Right cardiac atrium (tissue), 5 donors: ENCODE measurements at regions not wholly inside any gene's neighbourhood (a gene's known extent, or its start where the extent isn't known, plus 50 kb on each side); places are given as distances from the start of the nearest gene placed in this dataset.

Experiments
- ATAC-seq, 2 donors: fragments of 200-7000 bp; cut with Tn5 transposase; one replicate each; pipeline versions ENCODE4 v1.8.0 to v1.9.1; 2020; ENCODE audit warnings: moderate library complexity in 2 of 2, mild to moderate bottlenecking in 1 of 2
- DNase-seq, 3 donors: peaks; one replicate each; pipeline ENCODE4 v3.0.0-alpha.2; 2020
- H3K27ac ChIP-seq: one replicate; pipeline ENCODE4 v1.5.1; 2013; ENCODE audit warnings: mild to moderate bottlenecking, low read length, control low read depth, moderate library complexity
- H3K27me3 ChIP-seq: one replicate; pipeline ENCODE4 v1.6.1; 2013; ENCODE audit not compliant: control insufficient read depth, insufficient read depth
- H3K4me1 ChIP-seq: one replicate; pipeline ENCODE4 v1.6.1; 2013; ENCODE audit warnings: low read length; ENCODE audit not compliant: control insufficient read depth, insufficient read depth
- H3K4me3 ChIP-seq: one replicate; pipeline ENCODE4 v1.5.1; 2013; ENCODE audit warnings: low read length, control low read depth
- H3K9me3 ChIP-seq: one replicate; pipeline ENCODE4 v1.6.1; 2013; ENCODE audit warnings: low read length; ENCODE audit not compliant: control insufficient read depth
- WGBS: extraction: QIAGEN DNeasy Blood & Tissue Kit; methylation state at CpG from one replicate; pipeline ENCODE4 v1.1.7; 2013; 5-methylcytosine and 5-hydroxymethylcytosine counted together
- intact Hi-C, 4 donors: fragments of 100-400 bp; cut with DNase I; formaldehyde crosslinking; loops; one replicate each; pipeline versions ENCODE4 v1.11.0 to v1.14.0; 2022 to 2023
- donor health status: healthy with polysubstance abuse.
- donor health status: DM: no; HTN: yes; CAD: no.
- donor health status: DM: no; HTN: no; CAD: no.
- donor health status: DM: no; HTN: yes; CAD: no; lungs with severe emphysema.
- donor health status: DM: yes; HTN: yes; CAD: no.

DNA sequence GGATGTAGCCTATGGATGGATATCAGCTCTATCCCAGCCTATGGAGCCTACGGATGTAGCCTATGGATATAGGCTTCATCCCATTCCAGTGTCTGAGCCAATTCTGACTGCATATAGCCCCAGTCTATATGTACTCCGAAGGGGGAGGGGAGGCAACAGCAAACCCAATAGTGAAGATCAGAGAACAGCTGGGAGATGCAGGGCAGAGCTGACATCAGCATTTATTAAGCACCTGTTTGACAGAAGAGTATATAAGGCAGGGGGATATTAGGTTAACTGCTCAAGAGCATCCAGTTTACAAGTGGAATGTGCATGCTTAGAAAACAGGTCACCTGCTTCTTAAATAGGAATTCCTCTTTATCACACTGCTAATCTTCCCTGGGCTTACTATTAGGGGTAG lies 85.2 kb downstream of the TNFAIP3 start:
- no peaks in the 10 kb centered on the region for H3K9me3 ChIP-seq
- H3K27me3 ChIP-seq: no peaks in the 10 kb centered on the region
- WGBS: 88% methylated on average over 2 of the region's 2 CpGs
- H3K4me3 ChIP-seq: no peak overlapping the region
- intact Hi-C loops: no loop called here
- DNase-seq (no peak), ATAC-seq (no peak)
- no peaks in the 10 kb centered on the region for H3K4me1 ChIP-seq
- no peak overlapping the region for H3K27ac ChIP-seq

DNA sequence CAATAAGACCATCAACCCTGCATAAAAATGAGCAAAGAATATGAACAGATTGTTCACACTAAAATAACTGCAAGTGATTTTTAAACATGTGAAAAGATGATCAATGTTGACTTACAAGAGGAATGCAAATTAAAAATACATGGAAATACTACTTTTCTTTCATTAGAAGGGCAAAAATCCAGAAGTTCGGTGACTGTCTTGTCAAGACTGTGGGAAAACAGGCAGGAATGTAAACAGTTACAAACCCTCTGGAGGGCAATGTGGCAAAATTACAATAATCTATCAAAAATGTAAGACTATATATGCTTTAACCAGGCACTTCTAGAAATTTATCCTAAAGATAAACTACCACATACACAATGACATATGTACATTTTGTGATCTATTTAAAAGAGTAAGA lies 86.7 kb downstream of the TNFAIP3 start:
- H3K4me1 ChIP-seq: no peaks in the 10 kb centered on the region
- H3K4me3 ChIP-seq: no peak overlapping the region
- ATAC-seq: no peak
- no peak overlapping the region for H3K27ac ChIP-seq
- intact Hi-C loops: no loop called here
- 78% methylated on average over 1 of the region's 1 CpG for WGBS
- no peaks in the 10 kb centered on the region for H3K9me3 ChIP-seq
- DNase-seq: no peak
- no peaks in the 10 kb centered on the region for H3K27me3 ChIP-seq

GRCh38 chr6:137954253-137954652 lies 87.2 kb downstream of the TNFAIP3 start:
- H3K27ac ChIP-seq: no peak overlapping the region
- DNase-seq (no peak), ATAC-seq (no peak)
- intact Hi-C loops: no loop called here
- H3K4me3 ChIP-seq: no peak overlapping the region
- no peaks in the 10 kb centered on the region for H3K4me1 ChIP-seq
- no peaks in the 10 kb centered on the region for H3K27me3 ChIP-seq
- WGBS: 93% methylated on average over 2 of the region's 2 CpGs
- no peaks in the 10 kb centered on the region for H3K9me3 ChIP-seq

- H3K27me3 ChIP-seq: no peaks in the 10 kb centered on the region
- no peak for ATAC-seq
- intact Hi-C loops: no loop called here
- H3K9me3 ChIP-seq: no peaks in the 10 kb centered on the region
- DNase-seq: no peak
- H3K27ac ChIP-seq: no peak overlapping the region
- WGBS: 96% methylated on average over 2 of the region's 2 CpGs
- H3K4me3 ChIP-seq: no peak overlapping the region
- H3K4me1 ChIP-seq: no peaks in the 10 kb centered on the region
Measured at GRCh38 chr6:137956098-137956488, 89.0 kb downstream of the TNFAIP3 start.

DNA sequence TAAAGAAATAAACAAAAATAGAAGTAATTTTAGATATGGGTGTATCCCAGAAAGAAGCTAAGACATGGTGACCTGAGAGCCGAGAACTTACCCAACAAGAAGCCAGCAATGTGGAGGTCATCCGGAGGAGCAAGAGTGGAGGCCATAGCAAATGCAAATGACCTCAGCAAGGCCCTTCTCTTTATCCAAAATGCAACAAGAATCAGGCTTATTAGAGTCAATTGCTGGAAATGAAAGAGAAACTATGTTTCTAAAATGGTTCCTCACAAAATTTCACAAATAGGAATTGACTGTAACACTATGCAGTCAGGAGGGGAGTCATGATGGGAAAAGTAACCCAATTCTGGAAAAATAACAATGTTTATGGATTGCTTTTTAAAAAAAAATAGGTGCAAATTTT lies 90.4 kb downstream of the TNFAIP3 start:
- intact Hi-C loops: no loop called here
- DNase-seq: no peak
- Histone ChIP-seq H3K27ac (no peak overlapping the region), H3K4me3 (no peak overlapping the region), H3K4me1 (no peaks in the 10 kb centered on the region), H3K27me3 (no peaks in the 10 kb centered on the region), H3K9me3 (no peaks in the 10 kb centered on the region)
- ATAC-seq: no peak
- 91% methylated on average over 2 of the region's 2 CpGs for WGBS

- Histone ChIP-seq H3K4me3 (no peak overlapping the region), H3K27me3 (no peaks in the 10 kb centered on the region), H3K9me3 (no peaks in the 10 kb centered on the region), H3K27ac (no peak overlapping the region), H3K4me1 (no peaks in the 10 kb centered on the region)
- DNase-seq: no peak
- intact Hi-C loops: no loop called here
- ATAC-seq: peak; percentile 60
- WGBS: 80% methylated on average over 5 of the region's 5 CpGs
Measured at GRCh38 chr6:137958811-137959565, 91.9 kb downstream of the TNFAIP3 start.

- intact Hi-C loops: no loop called here
- Histone ChIP-seq H3K9me3 (no peaks in the 10 kb centered on the region), H3K4me3 (no peak overlapping the region), H3K4me1 (no peaks in the 10 kb centered on the region), H3K27ac (no peak overlapping the region), H3K27me3 (no peaks in the 10 kb centered on the region)
- 88% methylated on average over 3 of the region's 3 CpGs for WGBS
- ATAC-seq: no peak
- DNase-seq: no peak
Measured at GRCh38 chr6:137962725-137963124, 95.7 kb downstream of the TNFAIP3 start.

GRCh38 chr6:137964876-137965275 lies 97.8 kb downstream of the TNFAIP3 start:
- Histone ChIP-seq H3K4me3 (no peak overlapping the region), H3K9me3 (no peaks in the 10 kb centered on the region), H3K4me1 (no peaks in the 10 kb centered on the region), H3K27ac (no peak overlapping the region), H3K27me3 (no peaks in the 10 kb centered on the region)
- DNase-seq: no peak
- ATAC-seq: no peak
- intact Hi-C loops: no loop called here
- 53% methylated on average over 4 of the region's 4 CpGs for WGBS

- Histone ChIP-seq H3K27me3 (no peaks in the 10 kb centered on the region), H3K9me3 (no peaks in the 10 kb centered on the region), H3K4me3 (no peak overlapping the region), H3K27ac (no peak overlapping the region), H3K4me1 (no peaks in the 10 kb centered on the region)
- DNase-seq (no peak), ATAC-seq (no peak)
- WGBS: 80% methylated on average over 5 of the region's 5 CpGs
- intact Hi-C loops: no loop called here
Measured at GRCh38 chr6:137967689-137968454, 100.8 kb downstream of the TNFAIP3 start.

DNA sequence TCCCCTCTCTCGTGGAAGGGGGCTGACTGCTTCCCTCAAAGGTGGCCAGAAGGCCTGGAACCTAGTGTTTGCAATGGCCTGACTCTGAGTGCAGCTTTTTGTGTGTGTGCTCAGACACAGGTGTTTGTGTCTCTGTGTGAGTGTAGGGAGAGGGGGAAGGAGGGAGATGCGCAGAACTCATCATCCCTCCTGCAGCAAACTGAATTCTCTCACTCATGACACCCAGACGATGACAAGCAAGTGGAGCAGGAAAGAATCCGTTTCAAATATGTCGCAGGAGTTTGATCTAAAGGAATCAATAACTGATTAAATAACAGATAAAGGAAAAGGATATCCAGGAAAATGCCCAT lies 101.4 kb downstream of the TNFAIP3 start:
- intact Hi-C loops: no loop called here
- DNase-seq (no peak), ATAC-seq (no peak)
- H3K4me1 ChIP-seq: no peaks in the 10 kb centered on the region
- H3K27me3 ChIP-seq: no peaks in the 10 kb centered on the region
- WGBS: 89% methylated on average over 5 of the region's 5 CpGs
- no peak overlapping the region for H3K27ac ChIP-seq
- no peaks in the 10 kb centered on the region for H3K9me3 ChIP-seq
- H3K4me3 ChIP-seq: no peak overlapping the region

GRCh38 chr6:137968901-137969300 lies 101.8 kb downstream of the TNFAIP3 start:
- 39% methylated on average over 1 of the region's 1 CpG for WGBS
- H3K27ac ChIP-seq: no peak overlapping the region
- intact Hi-C loops: no loop called here

More at GRCh38 chr6:137968901-137969300, 101.8 kb downstream of the TNFAIP3 start:
- Histone ChIP-seq H3K9me3 (no peaks in the 10 kb centered on the region), H3K4me3 (no peak overlapping the region), H3K4me1 (no peaks in the 10 kb centered on the region), H3K27me3 (no peaks in the 10 kb centered on the region)
- no peak for DNase-seq
- ATAC-seq: no peak
